ENCODE measurements at regions not wholly inside any gene's neighbourhood (a gene's known extent, or its start where the extent isn't known, plus 50 kb on each side); places are given as distances from the start of the nearest gene placed in this dataset.

GRCh38 chrX:109261279-109261678, 220.6 kb downstream of the GUCY2F start:
- TF ChIP-seq CTCF (conservative IDR thresholded peaks at IDR 0.05 in 1 of 2, IDR thresholded peaks at IDR 0.05 in 1 of 2; ENCODE audit: low read depth in 1 of 2, low read length in 2 of 2) = no peak
- TF ChIP-seq EZH2 (IDR thresholded peaks at IDR 0.05; ENCODE audit: low read length, missing control alignments) = no peak
